ENCODE measurements at regions not wholly inside any gene's neighbourhood (a gene's known extent, or its start where the extent isn't known, plus 50 kb on each side); places are given as distances from the start of the nearest gene placed in this dataset.

- no peak for DNase-seq
- intact Hi-C loops (cut with DNase I) = no loop called here
These were observed 243.2 kb upstream of the TSHZ3 start for GRCh38 chr19:31592456-31592855.

- intact Hi-C loops (cut with DNase I) = no loop called here
- DNase-seq = no peak
These were observed 245.5 kb upstream of the TSHZ3 start for GRCh38 chr19:31594701-31595100.

GRCh38 chr19:31595521-31595920 is 246.3 kb upstream of the TSHZ3 start:
- intact Hi-C loops (cut with DNase I) = no loop called here
- DNase-seq = peak in 1 of 10 donors; percentile 17

GRCh38 chr19:31596751-31597150 is 247.5 kb upstream of the TSHZ3 start:
- no peak for DNase-seq
- intact Hi-C loops (cut with DNase I) = no loop called here

GRCh38 chr19:31597616-31598015 is 248.4 kb upstream of the TSHZ3 start:
- no peak for DNase-seq
- intact Hi-C loops (cut with DNase I) = no loop called here

- DNase-seq = no peak
- intact Hi-C loops (cut with DNase I) = no loop called here
These were observed 249.5 kb upstream of the TSHZ3 start for GRCh38 chr19:31598730-31599238.

GRCh38 chr19:31600731-31601295 is 251.6 kb upstream of the TSHZ3 start:
- intact Hi-C loops (cut with DNase I) = no loop called here
- no peak for DNase-seq

- intact Hi-C loops (cut with DNase I) = no loop called here
- DNase-seq = no peak
These were observed 252.6 kb upstream of the TSHZ3 start for GRCh38 chr19:31601855-31602254.

GRCh38 chr19:31602548-31602947 is 253.3 kb upstream of the TSHZ3 start:
- intact Hi-C loops (cut with DNase I) = no loop called here
- DNase-seq = no peak

GRCh38 chr19:31604493-31605040 is 255.3 kb upstream of the TSHZ3 start:
- DNase-seq = no peak
- intact Hi-C loops (cut with DNase I) = no loop called here

- intact Hi-C loops (cut with DNase I) = no loop called here
These were observed 260.8 kb upstream of the TSHZ3 start for GRCh38 chr19:31610018-31610417.

GRCh38 chr19:31611046-31611877 is 262.0 kb upstream of the TSHZ3 start:
- intact Hi-C loops (cut with DNase I) = no loop called here
- no peak for DNase-seq

More at GRCh38 chr19:31610018-31610417, 260.8 kb upstream of the TSHZ3 start:
- no peak for DNase-seq

GRCh38 chr19:31612873-31613272 is 263.6 kb upstream of the TSHZ3 start:
- intact Hi-C loops (cut with DNase I) = no loop called here

GRCh38 chr19:31613683-31614219 is 264.5 kb upstream of the TSHZ3 start:
- no peak for DNase-seq
- intact Hi-C loops (cut with DNase I) = no loop called here

More at GRCh38 chr19:31612873-31613272, 263.6 kb upstream of the TSHZ3 start:
- no peak for DNase-seq

GRCh38 chr19:31616031-31616430 is 266.8 kb upstream of the TSHZ3 start:
- intact Hi-C loops (cut with DNase I) = no loop called here
- DNase-seq = no peak

- intact Hi-C loops (cut with DNase I) = no loop called here
- DNase-seq = no peak
These were observed 267.9 kb upstream of the TSHZ3 start for GRCh38 chr19:31617010-31617585.

GRCh38 chr19:31625056-31625455 is 275.8 kb upstream of the TSHZ3 start:
- intact Hi-C loops (cut with DNase I) = no loop called here
- DNase-seq = no peak

- intact Hi-C loops (cut with DNase I) = no loop called here
- no peak for DNase-seq
These were observed 276.3 kb upstream of the TSHZ3 start for GRCh38 chr19:31625575-31625974.

- no peak for DNase-seq
- intact Hi-C loops (cut with DNase I) = no loop called here
These were observed 277.7 kb upstream of the TSHZ3 start for GRCh38 chr19:31626941-31627340.

GRCh38 chr19:31627620-31628365 is 278.6 kb upstream of the TSHZ3 start:
- intact Hi-C loops (cut with DNase I) = no loop called here
- DNase-seq = no peak

All from posterior cingulate gyrus (tissue), 11 donors.